ENCODE measurements at regions not wholly inside any gene's neighbourhood (a gene's known extent, or its start where the extent isn't known, plus 50 kb on each side); places are given as distances from the start of the nearest gene placed in this dataset.

DNA sequence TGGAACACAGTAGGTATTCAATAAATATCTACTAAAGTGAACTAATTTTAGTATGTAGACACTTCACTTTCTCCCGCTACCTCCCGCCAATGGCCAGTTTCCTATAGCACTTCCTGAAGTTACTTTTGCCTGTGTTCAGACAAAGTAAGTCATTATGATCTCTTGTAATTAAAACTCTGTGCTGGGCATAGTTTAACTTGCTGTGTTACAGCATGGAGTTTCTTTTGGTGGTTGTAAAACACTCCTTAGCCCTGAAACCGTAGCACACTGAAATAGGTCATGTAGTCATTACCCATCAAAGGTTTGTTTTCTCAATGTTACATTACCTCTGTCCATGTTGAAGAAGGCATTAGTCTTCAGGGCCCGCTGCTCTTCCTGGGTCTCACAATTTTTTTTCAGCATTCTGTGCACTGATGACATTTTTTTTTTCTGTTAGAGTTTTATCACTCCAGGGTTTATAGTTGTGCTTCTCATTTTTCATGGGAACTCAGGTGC, 54.0 kb upstream of the CENPW start:
- no peak for DNase-seq (ENCODE audit: low read depth in 2 of 3, low spot score in 1 of 3)

All from stimulated activated CD4-positive, alpha-beta T cell treated with anti-CD3 and anti-CD28 coated beads, Interleukin-12 subunit alpha, Interleukin-12 subunit beta, amount 100 ng/mL, for 48 hours (primary cell).